ENCODE measurements at regions not wholly inside any gene's neighbourhood (a gene's known extent, or its start where the extent isn't known, plus 50 kb on each side); places are given as distances from the start of the nearest gene placed in this dataset.
"Not testable (repeated sequence)": the region's sequence is repeated elsewhere in the genome, so short reads cannot be mapped to it uniquely, and the experiment has no call there.

DNA sequence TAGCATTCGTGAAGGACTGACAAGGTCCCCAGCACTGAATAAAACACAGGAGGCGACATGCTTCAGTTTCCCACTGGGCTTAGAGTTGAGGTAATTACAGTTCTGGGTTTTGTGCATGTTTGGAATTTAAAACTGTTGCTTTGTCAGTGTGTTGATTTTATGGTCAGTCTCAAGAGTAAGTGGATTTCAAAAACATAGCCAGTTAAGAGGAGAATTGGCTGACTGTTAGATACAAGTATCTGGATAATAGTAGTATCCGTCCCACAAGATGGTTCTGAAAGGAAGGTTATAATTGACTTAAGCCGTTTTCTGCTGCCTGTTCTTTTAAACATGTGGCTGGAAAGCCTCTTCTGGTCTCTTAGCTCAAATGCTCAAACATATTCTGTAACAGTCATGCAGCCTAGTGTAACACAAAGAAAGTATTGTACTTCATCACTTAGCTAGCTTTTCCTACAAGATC lies 170.9 kb downstream of the POLR1F start:
- DNase-seq (ENCODE audit: low spot score): no peak

DNA sequence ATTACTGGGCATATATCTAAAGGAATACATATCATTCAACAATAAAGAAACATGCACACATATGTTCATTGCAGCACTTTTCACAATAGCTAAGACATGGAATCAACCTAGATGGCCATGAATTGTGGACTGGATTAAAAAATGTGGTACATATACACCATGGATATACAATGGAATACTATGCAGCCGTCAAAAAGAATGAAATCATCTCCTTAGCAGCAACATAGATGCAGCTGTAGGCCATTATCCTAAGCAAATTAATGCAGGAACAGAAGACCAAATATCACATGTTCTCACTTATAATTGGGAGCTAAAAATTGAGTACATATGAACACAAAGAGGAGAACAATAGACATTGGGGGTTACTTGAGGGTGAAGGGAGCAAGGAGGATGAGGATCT lies 175.6 kb downstream of the POLR1F start:
- DNase-seq (ENCODE audit: low spot score): no peak

DNA sequence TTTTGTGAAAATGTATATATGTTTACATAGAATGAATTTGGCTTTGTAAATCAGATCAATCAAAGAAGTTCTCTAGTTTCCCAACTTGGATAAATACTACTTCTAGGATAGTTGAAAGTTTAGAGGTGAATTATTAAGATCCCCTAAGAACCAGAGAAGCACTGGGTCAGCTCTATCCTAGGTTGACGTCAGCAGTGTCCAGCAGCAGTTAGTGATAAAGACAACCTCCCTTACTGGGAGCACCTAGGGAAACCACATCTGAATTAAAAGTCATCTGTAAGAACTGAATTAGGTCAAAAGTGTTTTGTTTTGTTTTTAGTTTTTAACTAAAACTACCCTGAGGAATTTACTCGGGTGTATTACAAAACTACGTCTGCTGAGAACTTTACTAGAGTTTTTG lies 178.0 kb downstream of the POLR1F start:
- no peak for DNase-seq (ENCODE audit: low spot score)

DNA sequence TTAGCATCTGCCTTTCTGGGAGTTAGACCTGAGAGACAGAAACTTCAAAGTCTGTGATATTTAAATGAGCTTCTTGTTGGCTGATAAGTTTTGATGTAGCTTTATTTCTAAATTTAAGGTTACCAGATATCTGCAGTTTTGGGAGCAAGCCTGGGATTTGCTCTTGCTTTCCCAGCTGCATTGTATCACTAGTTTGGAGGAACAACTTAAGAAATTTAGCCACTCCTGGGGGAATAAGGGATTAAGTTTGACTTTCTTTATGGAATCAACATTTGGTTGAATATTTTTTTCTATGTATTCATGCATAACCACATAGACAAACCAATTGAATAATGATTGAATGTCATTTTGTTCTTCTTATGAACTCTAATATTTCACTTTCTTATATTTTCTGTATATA lies 178.6 kb downstream of the POLR1F start:
- no peak for DNase-seq (ENCODE audit: low spot score)

DNA sequence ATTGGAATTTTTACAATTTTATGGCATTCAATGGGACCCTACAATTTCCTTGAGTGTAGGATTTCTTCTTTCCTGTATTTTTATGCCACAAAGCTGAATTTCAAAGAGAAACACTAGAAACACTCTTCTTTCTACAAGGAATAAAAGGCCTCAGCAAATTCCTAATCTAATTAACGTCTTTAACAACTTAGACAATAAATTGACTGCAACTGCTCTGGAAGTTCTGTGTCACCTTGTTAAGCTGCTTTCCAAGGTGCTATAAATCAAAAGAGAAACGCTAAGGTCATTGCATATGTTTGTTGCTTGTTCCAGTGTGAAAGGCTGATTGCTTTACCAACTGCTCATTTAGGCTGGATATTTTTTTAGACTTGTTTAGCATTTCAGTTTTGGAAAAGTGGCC lies 182.2 kb downstream of the POLR1F start:
- no peak for DNase-seq (ENCODE audit: low spot score)

DNA sequence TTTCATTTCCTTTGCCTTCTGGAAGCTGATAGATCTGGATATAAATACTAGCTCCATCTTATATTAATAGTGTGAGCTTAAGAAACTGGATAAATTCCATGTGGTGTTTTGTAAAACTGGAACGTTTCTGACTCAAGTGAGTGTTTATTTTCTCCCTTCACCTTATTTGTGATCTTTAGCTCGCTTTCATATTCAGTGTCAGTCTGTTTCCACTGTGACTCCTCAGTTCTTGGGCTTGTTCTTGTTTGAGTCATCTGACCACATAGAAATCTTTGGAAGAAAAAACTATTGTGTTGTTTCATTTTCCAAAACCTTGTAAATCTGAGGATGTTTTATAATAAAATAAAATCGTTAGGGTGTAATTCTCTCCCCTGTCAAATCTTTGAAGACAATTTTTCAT lies 186.4 kb downstream of the POLR1F start:
- DNase-seq (ENCODE audit: low spot score): no peak

DNA sequence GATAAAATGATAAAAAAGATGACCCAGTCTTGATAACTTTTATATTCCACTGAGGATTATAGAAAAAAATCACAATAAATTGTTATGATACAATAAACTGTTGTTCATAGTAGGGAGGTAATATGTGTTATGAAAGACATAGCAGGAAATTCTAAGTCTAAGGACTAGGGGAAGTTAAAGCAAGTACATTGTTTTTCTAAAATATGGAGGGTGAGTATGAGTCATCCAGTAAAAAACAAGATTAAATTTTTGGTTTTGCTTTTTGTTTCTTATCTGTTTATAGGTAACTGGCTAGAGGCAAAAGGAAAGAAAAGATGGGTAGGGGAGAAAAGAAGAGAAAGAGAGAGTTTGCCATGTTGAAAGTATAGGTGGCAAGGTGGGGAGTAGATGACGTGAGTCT lies 188.4 kb downstream of the POLR1F start:
- no peak for DNase-seq (ENCODE audit: low spot score)

DNA sequence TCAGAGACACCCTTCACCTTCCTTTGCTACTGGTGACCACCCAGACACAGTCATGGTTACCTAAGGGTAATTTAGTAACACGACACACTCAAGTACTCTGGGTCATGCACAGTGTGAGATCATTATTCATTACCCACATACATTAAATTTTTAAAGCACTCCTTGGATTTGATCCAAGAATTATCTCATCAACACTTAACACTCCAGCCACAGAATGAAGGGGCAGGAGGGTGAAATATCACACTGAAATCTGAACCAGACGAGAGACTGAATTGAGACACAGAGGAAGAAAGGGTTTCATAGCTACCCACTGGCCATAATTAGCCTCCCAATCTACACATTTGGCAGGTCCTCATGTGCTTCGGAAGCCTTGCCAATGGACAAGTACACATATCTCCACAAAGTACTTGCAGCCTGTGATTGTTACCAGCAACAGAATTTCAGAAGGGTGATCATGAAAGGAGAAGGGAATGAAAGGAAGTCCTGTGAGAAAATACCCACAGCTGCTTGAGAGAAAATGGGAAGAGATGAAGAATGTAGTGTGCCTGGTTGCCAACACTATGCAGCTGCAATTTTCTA lies 189.3 kb downstream of the POLR1F start:
- no peak for DNase-seq (ENCODE audit: low spot score)

DNA sequence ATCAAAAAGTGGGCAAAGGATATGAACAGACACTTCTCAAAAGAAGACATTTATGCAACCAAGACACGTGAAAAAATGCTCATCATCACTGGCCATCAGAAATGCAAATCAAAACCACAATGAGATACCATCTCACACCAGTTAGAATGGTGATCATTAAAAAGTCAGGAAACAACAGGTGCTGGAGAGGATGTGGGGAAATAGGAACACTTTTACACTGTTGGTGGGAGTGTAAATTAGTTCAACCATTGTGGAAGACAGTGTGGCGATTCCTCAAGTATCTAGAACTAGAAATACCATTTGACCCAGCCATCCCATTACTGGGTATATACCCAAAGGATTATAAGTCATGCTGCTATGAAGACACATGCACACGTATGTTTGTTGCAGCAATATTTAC lies 191.3 kb downstream of the POLR1F start:
- DNase-seq (ENCODE audit: low spot score): not testable (repeated sequence)

DNA sequence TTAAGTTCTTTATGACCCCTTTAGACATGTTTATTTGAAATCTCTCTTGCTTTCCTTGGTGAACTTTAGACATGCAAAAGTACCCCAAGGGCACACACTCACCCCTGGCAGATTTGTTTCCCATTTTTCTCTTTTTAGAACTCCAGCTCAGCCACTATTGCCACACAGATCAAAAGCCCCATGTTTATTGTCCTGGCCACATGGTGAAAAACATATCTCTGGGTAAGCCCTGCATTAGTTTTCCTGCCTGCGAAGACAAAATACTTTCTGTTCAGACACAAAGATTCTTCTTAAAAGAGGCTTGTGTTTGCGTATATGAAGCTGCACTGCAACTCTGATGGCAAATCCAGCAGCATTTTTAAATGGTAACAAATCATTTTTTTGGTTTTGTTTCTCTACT lies 200.0 kb downstream of the POLR1F start:
- no peak for DNase-seq (ENCODE audit: low spot score)

DNA sequence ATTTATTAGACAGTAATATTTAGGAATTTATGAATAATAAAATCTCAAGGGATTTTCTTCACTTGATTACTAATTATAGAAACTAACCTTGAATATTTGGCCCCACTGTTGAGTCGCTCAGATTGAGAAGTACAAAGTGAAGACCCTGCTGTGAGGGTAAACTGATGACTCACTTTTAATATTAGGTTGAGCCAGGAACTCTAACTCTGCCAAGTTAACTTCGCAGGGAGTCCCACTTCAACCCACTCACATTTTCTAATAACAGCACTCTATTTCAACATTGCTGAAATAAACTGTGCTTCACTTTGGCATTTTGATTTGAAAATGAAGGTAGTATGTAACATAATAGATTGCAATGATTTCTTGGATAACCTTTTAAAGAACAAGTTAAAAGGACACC lies 200.7 kb downstream of the POLR1F start:
- no peak for DNase-seq (ENCODE audit: low spot score)

DNA sequence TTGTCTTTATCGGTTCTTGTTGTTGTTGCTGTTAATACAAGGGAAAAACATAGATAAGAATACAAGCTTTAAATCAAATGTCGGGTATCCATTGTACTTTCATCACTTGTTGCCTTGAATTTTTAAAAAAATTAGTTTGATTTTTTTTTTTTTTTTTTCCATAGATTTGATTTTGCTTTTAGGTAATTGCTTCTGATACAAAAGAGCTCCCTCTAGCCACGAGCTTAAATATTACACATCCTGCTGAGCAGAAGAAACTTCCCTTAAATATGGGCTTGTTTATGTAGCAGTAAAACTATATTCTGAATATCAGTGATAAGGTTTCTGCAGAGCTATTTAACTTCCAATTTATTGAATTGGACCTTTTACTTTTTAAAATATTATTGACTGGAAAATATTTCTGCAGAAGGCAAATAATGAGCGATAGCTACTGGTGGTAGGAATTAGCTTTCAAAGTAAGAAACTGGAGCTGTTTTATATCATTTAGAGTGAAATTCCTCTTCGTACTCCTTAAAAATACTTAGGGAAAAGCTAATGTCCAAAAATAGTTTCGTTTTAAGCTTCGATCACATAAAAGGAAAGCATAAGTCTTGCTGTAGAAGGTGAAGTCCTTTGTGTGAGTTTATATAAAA lies 216.9 kb downstream of the POLR1F start:
- peak; percentile 46 for DNase-seq (ENCODE audit: low spot score)

DNA sequence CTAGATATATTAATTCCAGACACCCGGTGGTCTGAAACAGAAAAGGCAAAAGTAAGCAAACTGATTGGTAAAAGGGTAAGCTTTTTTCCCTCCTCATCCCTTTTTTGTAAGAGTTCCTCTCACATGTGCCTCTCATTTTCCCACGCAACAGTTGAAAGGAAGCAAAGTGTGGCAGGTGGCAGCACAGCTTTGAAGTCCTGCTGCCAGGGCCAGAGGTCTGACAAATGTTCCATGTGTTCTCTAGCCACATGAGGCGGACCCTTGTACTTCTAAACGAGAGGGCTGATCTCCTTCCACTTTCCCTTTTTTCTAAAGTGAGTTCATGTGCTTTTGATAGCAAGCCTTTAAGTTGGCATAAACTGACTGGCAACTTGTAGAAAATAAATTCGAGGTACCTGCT lies 217.5 kb downstream of the POLR1F start:
- DNase-seq (ENCODE audit: low spot score): no peak

DNA sequence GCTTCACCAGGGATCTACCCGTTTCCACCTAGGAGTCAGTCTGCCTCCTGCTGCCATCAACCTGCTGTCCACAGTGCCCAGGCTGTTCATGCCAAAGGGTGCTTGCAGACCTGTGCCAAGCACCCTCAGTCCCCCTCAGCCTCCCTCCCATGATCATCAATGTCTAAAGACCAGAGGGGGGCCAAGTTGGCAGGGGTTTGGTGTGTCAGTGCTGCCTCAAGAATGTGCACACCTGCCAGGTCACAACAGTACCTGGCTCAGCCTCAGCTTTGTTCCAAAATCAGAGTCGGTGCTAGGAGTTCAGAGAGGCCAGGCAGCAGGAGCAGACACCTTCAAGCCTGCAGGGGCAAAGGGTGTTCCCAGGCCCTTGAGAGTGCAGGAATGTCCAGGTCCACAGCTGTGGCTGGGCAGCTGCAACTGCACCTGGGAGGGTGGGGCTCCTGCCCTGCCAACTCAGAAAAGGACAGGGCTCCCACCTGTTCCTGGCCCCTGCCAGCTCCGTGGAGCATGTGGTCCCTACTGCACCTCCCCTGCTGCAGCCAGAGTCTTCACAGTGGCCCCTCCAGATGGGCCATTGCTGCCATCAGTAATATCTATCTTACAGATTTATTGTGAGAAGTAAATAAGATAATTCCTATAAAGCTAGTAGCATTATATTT lies 219.5 kb downstream of the POLR1F start:
- DNase-seq (ENCODE audit: low spot score): no peak

DNA sequence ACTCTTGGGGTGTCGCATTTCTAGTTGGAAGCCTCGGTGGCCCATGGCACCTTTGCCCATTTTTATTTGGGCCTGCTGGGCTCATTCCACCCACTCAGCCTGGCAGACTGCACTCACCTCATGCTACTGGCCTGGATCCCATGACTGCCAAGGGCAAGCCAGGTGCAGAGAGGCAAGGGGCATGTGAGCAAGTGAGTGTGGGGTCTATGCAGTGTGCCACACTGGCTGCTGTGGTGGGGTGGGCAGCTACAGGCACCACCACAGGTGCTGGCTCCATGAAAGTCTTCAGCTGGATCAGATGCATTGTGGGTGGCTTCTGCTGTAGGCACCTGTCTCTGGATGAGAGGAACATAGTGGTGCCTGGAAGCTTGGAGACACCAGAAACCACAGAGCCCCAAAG lies 220.8 kb downstream of the POLR1F start:
- no peak for DNase-seq (ENCODE audit: low spot score)

DNA sequence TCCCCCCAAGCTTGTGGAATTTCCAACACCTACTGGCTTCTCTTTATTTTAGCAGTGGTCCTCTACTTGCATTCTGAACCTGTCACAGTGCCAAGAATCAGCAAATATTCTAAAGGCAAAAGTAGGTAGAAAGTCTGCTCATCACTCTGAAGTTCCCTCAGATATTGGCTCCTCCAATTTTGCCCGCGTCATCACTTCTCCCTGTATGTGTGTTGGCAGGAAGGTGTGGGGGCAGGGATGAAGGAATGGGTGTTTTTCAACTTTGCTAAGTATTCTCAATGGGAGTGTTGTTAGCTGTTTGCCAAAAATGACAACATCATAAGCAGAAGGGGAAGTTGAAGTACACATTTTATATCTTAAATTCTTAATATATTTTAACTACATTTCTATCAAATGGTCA lies 226.2 kb downstream of the POLR1F start:
- no peak for DNase-seq (ENCODE audit: low spot score)

DNA sequence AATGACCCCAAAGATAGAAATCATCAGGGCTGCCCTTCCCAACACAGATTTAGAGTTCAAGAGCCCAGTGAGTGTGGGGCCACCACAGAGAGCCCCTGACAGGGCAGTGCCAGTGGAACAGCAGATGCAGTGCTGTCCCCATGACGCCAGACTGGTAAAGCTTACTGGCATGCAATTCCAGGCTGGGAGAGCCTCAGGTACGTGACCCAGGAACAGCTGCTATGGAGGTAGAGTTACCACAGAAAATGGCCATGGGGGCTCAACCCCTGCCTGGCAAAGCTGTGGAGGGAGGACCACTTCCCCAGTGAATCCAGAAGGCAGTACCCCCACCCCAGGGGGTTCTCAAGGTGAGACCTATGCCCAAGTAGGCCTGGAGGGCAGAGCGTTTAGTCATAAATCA lies 228.5 kb downstream of the POLR1F start:
- no peak for DNase-seq (ENCODE audit: low spot score)

DNA sequence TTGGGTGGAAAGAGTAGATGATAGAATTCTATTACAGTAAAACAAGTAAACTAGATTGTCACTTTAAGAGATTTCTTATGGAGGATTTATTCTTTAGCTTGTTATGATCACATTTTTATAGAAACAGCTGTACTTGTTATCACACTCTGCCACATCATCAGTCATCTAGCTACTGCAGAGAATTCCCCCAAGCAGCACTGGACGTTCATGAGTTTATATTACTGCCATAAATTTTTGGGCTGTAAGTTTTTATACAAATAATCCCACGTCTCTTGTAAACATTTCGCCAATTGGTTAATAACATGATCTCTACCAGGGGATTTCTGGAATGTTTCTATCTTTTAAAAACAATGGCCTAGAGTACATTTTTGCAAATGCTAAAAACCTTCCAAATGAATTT lies 238.8 kb downstream of the POLR1F start:
- DNase-seq (ENCODE audit: low spot score): no peak

DNA sequence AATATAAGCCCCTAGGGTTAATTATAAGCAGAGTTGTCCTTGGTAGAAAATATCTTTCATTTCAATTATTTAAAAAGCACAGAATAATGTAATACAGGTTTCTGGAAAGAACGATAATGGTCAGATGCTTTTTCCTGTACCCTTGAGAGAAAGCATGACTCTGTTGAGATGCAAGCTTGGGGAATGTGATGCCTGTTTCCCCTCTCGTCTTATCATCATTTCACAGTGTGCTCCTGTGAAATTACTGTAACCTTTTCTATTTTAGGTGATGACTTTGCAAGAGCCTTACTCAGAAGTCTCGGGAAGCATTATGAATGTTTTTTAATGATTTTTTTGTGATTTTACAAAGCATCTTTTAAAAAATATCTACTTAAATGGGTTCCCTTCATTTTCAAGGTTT lies 243.0 kb downstream of the POLR1F start:
- DNase-seq (ENCODE audit: low spot score): no peak

DNA sequence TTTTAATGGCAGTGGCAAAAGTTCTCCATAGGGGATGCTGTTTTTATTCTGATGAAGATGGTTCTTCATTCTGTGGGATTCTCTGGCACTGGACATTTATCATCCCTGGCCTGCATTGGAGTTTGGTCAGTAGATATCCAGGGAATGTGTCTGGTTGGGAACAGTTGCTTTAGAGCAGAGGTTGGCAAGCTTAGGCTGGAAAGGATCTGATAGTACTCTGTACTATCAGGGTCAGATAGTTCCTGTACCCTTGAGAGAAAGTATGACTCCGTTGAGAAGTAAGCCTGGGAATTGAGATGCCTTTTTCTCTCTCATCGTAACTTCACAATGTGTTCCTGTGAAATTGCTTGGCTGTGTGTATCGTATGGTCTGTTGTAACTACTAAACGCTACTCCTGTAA lies 244.1 kb downstream of the POLR1F start:
- DNase-seq (ENCODE audit: low spot score): no peak

DNA sequence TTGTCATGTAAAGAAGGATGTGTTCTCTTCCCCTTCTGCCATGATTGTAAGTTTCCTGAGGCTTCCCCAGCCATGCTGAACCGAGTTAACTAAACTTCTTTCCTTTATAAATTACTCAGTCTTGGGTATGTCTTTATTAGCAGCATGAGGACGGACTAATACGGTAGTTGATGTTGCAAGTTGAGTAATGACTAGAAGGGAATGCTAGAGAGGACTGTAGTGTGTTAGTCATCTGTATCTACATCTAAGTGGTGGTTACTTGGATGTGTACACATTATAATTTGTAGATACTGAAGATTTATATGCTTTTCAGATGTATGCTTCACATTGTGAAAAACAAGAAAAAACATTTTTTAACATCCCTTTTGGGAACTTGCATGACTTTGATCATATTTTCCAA lies 244.6 kb downstream of the POLR1F start:
- no peak for DNase-seq (ENCODE audit: low spot score)

DNA sequence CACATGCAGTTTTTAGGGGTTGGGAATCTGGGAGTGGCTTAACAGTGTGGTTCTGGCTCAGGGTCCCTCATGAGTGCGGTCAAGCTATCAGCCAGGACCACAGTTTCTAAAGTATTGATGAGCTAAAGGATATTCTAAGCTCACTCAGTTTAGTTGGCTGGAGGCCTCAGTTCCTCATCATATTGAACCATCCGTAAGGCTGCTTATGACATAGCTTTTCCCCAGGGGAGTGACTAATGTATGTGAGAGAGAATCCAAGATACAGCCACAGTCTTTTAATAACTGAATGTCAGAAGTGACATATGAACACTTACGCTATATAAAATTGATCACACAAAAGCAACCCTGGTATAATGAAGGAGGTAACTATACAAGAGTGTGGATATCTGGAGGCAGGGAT lies 245.3 kb downstream of the POLR1F start:
- no peak for DNase-seq (ENCODE audit: low spot score)

DNA sequence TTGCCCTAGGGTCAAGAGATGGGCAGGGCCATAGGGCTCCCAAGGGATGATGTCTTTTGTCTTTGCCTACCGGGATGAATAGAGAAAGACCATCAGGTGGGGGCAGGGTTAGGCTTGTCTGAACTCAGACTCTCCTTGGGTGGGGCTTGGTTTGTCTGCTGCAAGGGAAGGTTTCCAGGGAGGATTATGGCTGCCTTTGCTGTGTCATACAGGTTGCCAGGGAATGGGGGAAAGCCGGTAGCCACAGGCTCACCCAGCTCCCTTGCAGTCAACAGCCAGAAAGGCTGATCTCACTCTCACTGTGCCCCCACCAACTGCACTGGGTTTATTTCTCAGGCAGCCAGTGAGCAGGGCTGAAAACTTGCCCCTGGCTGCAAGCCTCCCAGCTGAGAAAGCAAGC lies 253.2 kb downstream of the POLR1F start:
- no peak for DNase-seq (ENCODE audit: low spot score)
